D721Med (cell line): ENCODE measurements at regions not wholly inside any gene's neighbourhood (a gene's known extent, or its start where the extent isn't known, plus 50 kb on each side); places are given as distances from the start of the nearest gene placed in this dataset.

Source experiments
- DNase-seq: peaks from one replicate; pipeline ENCODE4 v3.0.0; 2011; ENCODE audit warnings: low spot score; ENCODE audit not compliant: insufficient read length
- FAIRE-seq: peaks from 2 replicates; lab custom pipeline; 2011; peaks lifted over from hg19 to GRCh38; lab: Jason Lieb, UNC
- TF ChIP-seq, protein P1 (sequence below): IDR thresholded peaks from 2 replicates; pipeline ENCODE4 v1.5.1; 2012; ENCODE audit warnings: mild to moderate bottlenecking, control low read depth; ENCODE audit not compliant: insufficient read depth; ENCODE audit errors: missing control alignments

DNA sequence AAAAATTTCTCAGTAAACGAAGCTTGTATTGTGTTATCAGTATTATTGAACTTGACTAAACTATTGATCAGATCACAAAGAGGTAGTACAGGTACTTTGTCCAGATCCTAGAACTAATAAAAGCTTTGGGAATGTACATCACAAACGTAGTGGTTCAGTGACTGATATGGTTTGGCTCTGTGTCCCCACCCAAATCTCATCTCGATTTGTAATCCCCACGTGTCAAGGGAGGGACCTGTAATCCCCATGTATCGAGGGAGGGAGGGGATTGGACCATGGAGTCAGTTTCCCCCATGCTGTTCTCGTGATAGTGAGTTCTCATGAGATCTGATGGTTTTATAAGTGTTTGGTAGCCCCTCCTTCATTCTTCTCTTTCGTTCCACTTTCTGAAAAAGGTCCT lies 100.9 kb downstream of the ARRDC3 start:
- FAIRE-seq (no peak), DNase-seq (no peak)
- TF ChIP-seq, protein P1, sequence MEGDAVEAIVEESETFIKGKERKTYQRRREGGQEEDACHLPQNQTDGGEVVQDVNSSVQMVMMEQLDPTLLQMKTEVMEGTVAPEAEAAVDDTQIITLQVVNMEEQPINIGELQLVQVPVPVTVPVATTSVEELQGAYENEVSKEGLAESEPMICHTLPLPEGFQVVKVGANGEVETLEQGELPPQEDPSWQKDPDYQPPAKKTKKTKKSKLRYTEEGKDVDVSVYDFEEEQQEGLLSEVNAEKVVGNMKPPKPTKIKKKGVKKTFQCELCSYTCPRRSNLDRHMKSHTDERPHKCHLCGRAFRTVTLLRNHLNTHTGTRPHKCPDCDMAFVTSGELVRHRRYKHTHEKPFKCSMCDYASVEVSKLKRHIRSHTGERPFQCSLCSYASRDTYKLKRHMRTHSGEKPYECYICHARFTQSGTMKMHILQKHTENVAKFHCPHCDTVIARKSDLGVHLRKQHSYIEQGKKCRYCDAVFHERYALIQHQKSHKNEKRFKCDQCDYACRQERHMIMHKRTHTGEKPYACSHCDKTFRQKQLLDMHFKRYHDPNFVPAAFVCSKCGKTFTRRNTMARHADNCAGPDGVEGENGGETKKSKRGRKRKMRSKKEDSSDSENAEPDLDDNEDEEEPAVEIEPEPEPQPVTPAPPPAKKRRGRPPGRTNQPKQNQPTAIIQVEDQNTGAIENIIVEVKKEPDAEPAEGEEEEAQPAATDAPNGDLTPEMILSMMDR, result no peak

DNA sequence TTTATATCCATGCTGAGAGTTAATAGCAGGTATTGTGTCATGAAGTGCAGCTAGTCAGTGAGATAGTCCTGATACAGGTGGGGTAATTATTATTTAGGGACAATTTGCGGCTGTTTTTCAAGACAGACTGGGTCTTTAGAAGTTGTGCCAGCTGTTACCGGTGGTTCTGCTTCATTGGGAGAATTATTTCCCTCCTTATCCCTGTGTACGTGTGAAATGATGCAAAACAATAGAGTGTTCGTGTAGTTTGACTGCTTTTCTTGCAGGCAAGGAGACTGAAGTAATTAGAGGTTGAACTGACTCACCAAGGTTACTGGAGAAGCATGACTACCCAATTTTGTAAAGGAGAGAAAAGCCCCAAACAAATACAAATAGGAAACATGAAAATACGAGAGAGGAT lies 101.7 kb downstream of the ARRDC3 start:
- FAIRE-seq (no peak), DNase-seq (no peak)

DNA sequence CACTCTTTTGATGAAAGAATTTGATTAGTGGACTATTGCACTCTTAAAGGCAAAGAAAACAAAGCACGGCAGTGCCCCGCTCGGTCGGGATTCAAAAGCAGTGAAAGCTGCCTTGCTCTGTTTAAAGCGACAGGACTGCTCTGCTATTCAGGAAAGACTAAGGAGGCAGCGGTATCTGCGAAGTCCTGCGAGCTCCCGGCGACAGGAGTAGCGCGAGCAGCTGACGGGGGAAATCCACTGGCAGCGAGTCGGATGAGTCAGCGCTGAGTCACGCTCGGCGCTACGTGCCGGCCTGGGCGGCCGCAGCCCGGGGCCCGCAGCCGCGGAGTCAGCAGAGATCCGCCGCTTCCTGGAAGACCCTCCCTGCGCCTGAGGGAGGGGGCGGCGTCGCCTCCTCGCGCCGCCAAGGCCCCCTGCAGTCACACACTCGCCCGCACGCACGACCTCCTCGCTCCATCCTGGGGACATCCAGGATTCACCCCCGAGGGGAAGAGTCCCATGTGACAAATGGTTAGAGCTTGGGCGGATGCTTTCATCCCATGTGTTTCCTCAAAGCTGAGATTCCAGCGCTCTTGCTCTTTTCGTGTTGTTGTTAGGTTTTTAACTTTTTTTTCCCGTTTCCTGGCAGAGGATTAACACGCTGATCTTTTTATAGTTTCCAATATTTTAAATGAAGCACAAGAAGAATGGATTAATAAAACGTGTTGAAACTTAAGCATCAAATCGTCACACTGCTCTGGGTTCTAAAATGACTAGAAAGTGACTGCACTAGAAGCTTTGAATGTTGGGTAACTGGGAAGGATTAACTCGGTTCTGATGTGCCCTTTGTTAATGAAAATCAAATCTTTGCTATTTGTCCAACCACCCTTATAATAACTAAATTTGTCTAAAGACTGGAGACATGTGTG lies 102.5 kb downstream of the ARRDC3 start:
- FAIRE-seq (no peak), DNase-seq (peak; percentile 64)
- TF ChIP-seq, protein P1, result no peak

More for the DNA sequence above, 101.7 kb downstream of the ARRDC3 start:
- TF ChIP-seq, protein P1, result no peak

DNA sequence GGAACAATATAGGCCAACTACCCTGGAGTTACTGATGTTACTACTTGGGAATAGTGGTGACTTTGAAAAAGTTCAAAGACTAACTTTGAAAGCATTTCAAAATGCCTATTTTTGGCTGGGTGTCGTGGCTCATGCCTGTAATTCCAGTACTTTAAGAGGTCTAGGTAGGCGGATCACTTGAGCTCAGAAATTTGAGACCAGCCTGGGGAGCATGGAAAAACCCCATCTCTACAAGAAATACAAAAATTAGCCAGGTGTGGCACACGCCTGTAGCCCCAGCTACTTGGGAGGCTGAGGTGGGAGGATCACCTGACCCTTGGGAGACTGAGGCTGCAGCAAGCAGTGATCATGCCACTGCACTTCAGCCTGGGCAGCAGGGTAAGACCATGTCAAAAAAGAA lies 105.3 kb downstream of the ARRDC3 start:
- TF ChIP-seq, protein P1, result no peak
- no peak for DNase-seq
- FAIRE-seq, result no peak

DNA sequence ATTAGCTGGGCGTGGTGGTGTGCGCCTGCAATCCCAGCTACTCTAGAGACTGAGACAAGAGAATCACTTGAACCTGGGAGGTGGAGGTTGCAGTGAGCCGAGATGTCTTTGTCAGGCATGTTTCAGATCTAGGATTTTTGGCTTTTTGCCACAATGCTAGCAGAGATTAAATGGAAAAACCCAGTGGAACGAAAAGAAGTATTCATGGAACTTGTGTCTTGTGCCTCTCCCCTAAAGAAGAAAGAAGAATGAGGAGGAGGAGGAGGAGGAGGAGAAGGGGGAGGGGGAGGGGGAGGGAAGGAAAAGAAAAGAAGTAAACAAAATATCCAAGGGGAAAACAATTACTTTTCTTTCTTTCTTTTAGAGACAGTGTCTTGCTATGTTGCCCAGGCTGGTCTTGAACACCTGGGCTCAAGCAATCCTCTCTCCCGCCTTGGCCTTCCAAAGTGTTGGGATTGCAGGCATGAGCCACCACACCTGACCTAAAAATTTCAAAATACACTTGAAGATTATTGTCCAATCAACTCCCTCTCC lies 106.0 kb downstream of the ARRDC3 start:
- DNase-seq (no peak), FAIRE-seq (no peak)
- TF ChIP-seq, protein P1, result no peak

DNA sequence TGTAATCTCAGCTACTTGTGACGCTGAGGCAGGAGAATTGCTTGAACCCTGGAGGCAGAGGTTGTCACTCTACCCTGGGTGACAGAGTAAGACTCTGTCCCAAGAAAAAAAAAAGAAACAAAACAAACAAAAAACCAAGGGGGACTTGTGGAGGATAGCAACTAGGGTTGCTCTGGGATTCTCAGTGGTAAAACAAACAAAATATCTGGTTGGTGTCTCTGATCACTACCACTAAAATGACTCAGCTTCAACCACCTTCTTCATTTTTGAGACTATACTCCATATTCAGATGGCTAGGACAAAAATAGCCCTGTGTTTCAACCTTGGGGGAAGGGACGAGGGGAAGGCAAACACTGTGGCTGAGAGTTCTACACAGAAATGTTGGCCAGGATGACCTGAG lies 110.3 kb downstream of the ARRDC3 start:
- TF ChIP-seq, protein P1, result no peak
- FAIRE-seq (no peak), DNase-seq (no peak)

DNA sequence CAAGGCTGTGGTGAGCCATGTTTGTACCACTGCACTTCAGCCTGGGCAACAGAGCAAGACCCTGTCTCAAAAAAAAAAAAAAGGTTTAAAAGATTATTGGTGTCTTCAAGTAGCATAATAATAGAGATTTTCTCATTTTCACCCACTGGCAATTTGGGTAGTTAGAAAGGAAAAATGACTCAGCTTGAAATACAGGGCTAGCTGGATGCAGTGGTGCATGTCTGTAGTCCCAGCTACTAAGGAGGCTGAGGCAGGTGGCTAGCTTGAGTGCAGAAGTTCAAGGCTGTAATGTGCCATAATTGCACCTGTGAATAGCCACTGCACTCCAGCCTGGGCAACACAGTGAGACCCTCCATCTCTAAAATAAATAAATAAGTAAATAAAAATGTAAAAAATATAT lies 111.1 kb downstream of the ARRDC3 start:
- TF ChIP-seq, protein P1, result no peak
- no peak for DNase-seq
- no peak for FAIRE-seq
